Breast epithelium (tissue), 4 donors: ENCODE measurements at regions not wholly inside any gene's neighbourhood (a gene's known extent, or its start where the extent isn't known, plus 50 kb on each side); places are given as distances from the start of the nearest gene placed in this dataset.

ENCODE experiments used
- DNase-seq, 2 donors: peaks; one replicate each; pipeline ENCODE4 v3.0.0-alpha.2; 2019; ENCODE audit warnings: low spot score in 2 of 2
- H3K27ac ChIP-seq, 2 donors: fragments of 200-600 bp; sonication (generic) in 1 of 2; one replicate each; pipeline ENCODE4 v1.5.1; 2016 to 2019; ENCODE audit warnings: mild to moderate bottlenecking in 1 of 2
- H3K27me3 ChIP-seq, 2 donors: fragments of 200-600 bp; sonication (generic) in 1 of 2; one replicate each; pipeline versions ENCODE4 v1.5.1 to v1.6.0; 2017 to 2019; ENCODE audit warnings: control low read depth in 1 of 2, mild to moderate bottlenecking in 1 of 2
- H3K36me3 ChIP-seq: fragments of 200-600 bp; one replicate; pipeline ENCODE4 v1.5.1; 2019
- H3K4me1 ChIP-seq, 2 donors: fragments of 200-600 bp; sonication (generic); one replicate each; pipeline ENCODE4 v1.5.1; 2016 to 2019; ENCODE audit warnings: control low read depth in 1 of 2
- H3K4me3 ChIP-seq, 3 donors: fragments of 200-600 bp; sonication (generic); 1 replicate in 2 of 3; 2 replicates in 1 of 3; pipeline ENCODE4 v1.5.1; 2016 to 2019; ENCODE audit warnings: mild to moderate bottlenecking in 3 of 3, moderate library complexity in 2 of 3
- H3K9me3 ChIP-seq, 2 donors: fragments of 200-600 bp; sonication (generic) in 1 of 2; one replicate each; pipeline ENCODE4 v1.5.1; 2016 to 2019; ENCODE audit warnings: control low read depth in 1 of 2
- POLR2A ChIP-seq: fragments of 450-650 bp; IDR thresholded peaks from one replicate; pipeline ENCODE4 v1.6.1; 2016; ENCODE audit warnings: antibody characterized with exemption, mild to moderate bottlenecking, moderate library complexity
- POLR2AphosphoS5 ChIP-seq, 3 donors: sonication (generic); formaldehyde crosslinking; IDR thresholded peaks; one replicate each; pipeline ENCODE4 v1.6.1; 2017; ENCODE audit warnings: antibody characterized with exemption in 3 of 3
- intact Hi-C: fragments of 100-400 bp; cut with DNase I; formaldehyde crosslinking; loops from one replicate; pipeline ENCODE4 v1.15.1; 2023; ENCODE audit warnings: low total_unique reads
- TF ChIP-seq, protein P1 (sequence below), 3 donors: fragments of 450-650 bp; IDR thresholded peaks; one replicate each; pipeline ENCODE4 v1.5.1; 2016 to 2017; ENCODE audit warnings: antibody characterized with exemption in 3 of 3, mild to moderate bottlenecking in 3 of 3, moderate library complexity in 3 of 3

DNA sequence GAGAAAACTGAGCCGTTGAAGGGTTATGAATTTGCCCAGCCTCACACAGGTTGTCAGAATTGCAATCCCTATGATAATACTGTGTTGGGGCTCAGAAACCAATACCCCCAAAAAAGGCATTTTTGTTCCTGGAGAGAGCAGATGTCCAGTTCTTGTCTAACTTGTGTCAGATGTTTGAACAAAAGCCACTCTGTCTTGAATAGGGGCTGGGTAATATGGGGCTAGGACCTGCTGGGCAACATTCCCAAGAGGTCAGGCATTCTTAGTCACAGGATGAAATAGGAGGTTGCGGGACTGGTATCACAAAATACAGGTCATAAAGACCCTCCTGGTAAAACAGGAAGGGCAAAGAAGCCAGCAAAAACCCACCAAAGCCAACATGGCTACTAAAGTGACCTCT is 482.1 kb downstream of the IPMK start:
- H3K4me3 ChIP-seq, result no peak overlapping the region
- no peak overlapping the region for H3K27ac ChIP-seq
- no peaks in the 10 kb centered on the region for H3K4me1 ChIP-seq
- intact Hi-C loops, result no loop called here
- H3K27me3 ChIP-seq, result no peaks in the 10 kb centered on the region
- TF ChIP-seq POLR2A (no peak), POLR2AphosphoS5 (IDR thresholded peaks at IDR 0.05) (no peak)
- TF ChIP-seq, protein P1, sequence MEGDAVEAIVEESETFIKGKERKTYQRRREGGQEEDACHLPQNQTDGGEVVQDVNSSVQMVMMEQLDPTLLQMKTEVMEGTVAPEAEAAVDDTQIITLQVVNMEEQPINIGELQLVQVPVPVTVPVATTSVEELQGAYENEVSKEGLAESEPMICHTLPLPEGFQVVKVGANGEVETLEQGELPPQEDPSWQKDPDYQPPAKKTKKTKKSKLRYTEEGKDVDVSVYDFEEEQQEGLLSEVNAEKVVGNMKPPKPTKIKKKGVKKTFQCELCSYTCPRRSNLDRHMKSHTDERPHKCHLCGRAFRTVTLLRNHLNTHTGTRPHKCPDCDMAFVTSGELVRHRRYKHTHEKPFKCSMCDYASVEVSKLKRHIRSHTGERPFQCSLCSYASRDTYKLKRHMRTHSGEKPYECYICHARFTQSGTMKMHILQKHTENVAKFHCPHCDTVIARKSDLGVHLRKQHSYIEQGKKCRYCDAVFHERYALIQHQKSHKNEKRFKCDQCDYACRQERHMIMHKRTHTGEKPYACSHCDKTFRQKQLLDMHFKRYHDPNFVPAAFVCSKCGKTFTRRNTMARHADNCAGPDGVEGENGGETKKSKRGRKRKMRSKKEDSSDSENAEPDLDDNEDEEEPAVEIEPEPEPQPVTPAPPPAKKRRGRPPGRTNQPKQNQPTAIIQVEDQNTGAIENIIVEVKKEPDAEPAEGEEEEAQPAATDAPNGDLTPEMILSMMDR (IDR thresholded peaks at IDR 0.05), result no peak
- H3K36me3 ChIP-seq, result no peaks in the 10 kb centered on the region
- DNase-seq, result no peak
- no peaks in the 10 kb centered on the region for H3K9me3 ChIP-seq

DNA sequence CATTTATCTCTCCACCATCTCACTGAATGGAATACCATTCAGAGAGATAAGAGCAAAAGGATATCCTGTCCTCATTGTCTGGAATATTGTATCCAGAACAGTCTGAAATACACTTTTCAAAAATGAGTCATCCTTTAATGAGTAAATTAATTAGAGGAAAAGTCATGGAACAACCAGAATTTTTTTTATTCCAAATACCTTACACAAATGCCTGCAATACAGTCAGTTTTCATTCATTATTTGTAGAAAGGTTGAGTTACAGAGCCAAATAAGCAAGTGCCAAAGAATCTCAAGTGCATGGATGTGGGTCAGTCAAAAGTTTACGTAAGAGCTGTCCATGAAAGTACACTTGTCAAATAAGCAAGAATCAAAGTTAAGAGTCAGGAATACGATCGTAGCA is 482.6 kb downstream of the IPMK start:
- no peaks in the 10 kb centered on the region for H3K9me3 ChIP-seq
- no peak overlapping the region for H3K4me3 ChIP-seq
- no peaks in the 10 kb centered on the region for H3K36me3 ChIP-seq
- no peak overlapping the region for H3K27ac ChIP-seq
- no peaks in the 10 kb centered on the region for H3K27me3 ChIP-seq
- TF ChIP-seq, protein P1 (IDR thresholded peaks at IDR 0.05), result no peak
- TF ChIP-seq POLR2AphosphoS5 (IDR thresholded peaks at IDR 0.05) (no peak), POLR2A (no peak)
- no peak for DNase-seq
- no peaks in the 10 kb centered on the region for H3K4me1 ChIP-seq
- intact Hi-C loops, result no loop called here

- H3K27ac ChIP-seq, result no peak overlapping the region
- no peaks in the 10 kb centered on the region for H3K36me3 ChIP-seq
- intact Hi-C loops, result no loop called here
- TF ChIP-seq, protein P1 (IDR thresholded peaks at IDR 0.05), result no peak
- no peak for TF ChIP-seq POLR2A
- TF ChIP-seq POLR2AphosphoS5 (IDR thresholded peaks at IDR 0.05), result no peak
- H3K4me1 ChIP-seq, result no peaks in the 10 kb centered on the region
- H3K9me3 ChIP-seq, result peaks cover 4 to 8% of the 10 kb centered on the region in 2 donors
- no peak for DNase-seq
- H3K27me3 ChIP-seq, result no peaks in the 10 kb centered on the region
- no peak overlapping the region for H3K4me3 ChIP-seq
Measured at GRCh38 chr10:57776688-57777432, 490.8 kb downstream of the IPMK start.

DNA sequence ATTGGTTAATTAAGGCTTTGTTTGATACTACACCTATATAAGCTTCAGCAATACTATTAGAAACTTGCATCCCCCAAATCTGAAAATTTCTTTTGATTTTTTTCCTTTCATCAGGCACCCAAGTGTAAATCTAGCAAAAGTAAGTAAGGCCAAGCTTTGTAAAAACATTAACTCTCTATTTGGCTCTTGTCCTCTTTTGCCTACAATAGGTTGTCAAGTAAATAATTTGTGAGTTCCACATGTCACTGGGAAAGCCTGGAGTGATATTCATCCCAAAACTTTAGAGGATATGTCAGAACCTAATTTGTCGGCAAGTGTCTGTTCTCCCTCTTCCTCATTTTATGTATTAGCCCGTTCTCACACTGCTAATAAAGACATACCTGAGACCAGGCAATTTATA is 492.4 kb downstream of the IPMK start:
- TF ChIP-seq, protein P1 (IDR thresholded peaks at IDR 0.05), result no peak
- TF ChIP-seq POLR2AphosphoS5 (IDR thresholded peaks at IDR 0.05), result no peak
- Histone ChIP-seq H3K4me3 (no peak overlapping the region), H3K27ac (no peak overlapping the region), H3K27me3 (no peaks in the 10 kb centered on the region), H3K36me3 (no peaks in the 10 kb centered on the region), H3K9me3 (peaks cover 4 to 8% of the 10 kb centered on the region in 2 donors), H3K4me1 (no peaks in the 10 kb centered on the region)
- DNase-seq, result no peak
- intact Hi-C loops, result no loop called here

DNA sequence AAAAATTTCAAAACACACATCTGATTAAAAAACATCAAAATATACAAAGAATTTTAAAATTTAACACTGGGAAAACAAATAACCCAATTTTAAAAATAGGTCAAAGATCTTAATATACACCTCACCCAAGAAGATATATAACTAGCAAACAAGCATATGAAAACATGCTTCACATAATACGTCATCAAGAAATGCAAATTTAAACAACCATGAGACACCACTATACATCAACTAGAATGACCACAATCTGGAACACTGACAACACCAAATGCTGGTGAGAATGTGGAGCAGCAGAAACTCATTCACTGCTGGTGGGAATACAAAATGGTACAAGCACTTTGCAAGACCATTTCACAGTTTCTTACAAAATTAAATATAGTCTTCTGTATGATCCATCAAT is 498.4 kb downstream of the IPMK start:
- H3K4me1 ChIP-seq, result no peaks in the 10 kb centered on the region
- TF ChIP-seq, protein P1 (IDR thresholded peaks at IDR 0.05), result no peak
- TF ChIP-seq POLR2AphosphoS5 (IDR thresholded peaks at IDR 0.05) (no peak), POLR2A (no peak)
- intact Hi-C loops, result no loop called here
- peaks cover 0 to 11% of the 10 kb centered on the region in 2 donors for H3K9me3 ChIP-seq
- H3K4me3 ChIP-seq, result no peak overlapping the region
- no peak for DNase-seq
- H3K27me3 ChIP-seq, result no peaks in the 10 kb centered on the region
- no peaks in the 10 kb centered on the region for H3K36me3 ChIP-seq
- H3K27ac ChIP-seq, result no peak overlapping the region
